ENCODE measurements at regions not wholly inside any gene's neighbourhood (a gene's known extent, or its start where the extent isn't known, plus 50 kb on each side); places are given as distances from the start of the nearest gene placed in this dataset.
"Not testable (repeated sequence)": the region's sequence is repeated elsewhere in the genome, so short reads cannot be mapped to it uniquely, and the experiment has no call there.

DNA sequence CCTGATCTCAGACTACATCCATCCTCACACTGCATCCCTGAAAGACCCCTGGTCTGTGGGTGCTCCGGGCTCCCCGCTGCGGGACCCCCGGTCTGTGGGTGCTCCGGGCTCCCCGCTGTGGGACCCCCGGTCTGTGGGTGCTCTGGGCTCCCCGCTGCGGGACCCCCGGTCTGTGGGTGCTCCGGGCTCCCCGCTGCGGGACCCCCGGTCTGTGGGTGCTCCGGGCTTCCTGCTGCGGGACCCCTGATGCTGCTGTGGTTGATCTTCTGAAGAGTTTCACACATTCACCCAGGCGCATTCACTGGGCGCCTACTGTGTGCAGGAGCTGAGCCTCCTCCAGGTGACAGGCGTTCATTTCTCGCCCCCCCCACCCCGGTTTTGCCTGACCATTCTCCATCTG, 162.7 kb upstream of the SALL3 start:
- H3K36me3 Mint-ChIP-seq = no peaks in the 10 kb centered on the region
- DNase-seq (ENCODE audit: low spot score in 2 of 2) (no peak), ATAC-seq (no peak)
- H3K9me3 Mint-ChIP-seq = no peaks in the 10 kb centered on the region
- H3K27ac Mint-ChIP-seq = no peak overlapping the region

DNA sequence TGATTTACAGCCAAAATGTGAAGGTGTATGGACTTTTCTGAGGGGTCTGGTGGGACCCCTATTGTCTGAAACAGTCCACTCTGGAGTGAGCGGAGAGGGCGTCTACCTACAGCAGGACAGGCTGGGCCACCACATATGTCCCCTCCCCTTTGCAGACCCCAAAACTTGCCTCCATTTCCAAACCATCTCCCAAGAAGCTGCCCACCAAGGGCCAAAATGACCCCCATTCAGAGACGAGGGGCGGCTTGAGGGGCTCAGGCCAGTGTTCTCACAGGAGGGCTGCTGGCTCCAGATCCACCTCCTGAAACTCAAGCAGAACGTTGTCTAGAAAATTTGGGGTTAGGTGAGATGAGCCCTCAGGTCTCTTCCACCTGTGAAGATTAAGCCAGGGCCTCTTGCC, 161.1 kb upstream of the SALL3 start:
- no peaks in the 10 kb centered on the region for H3K9me3 Mint-ChIP-seq
- DNase-seq (ENCODE audit: low spot score in 2 of 2) (no peak), ATAC-seq (no peak)
- H3K27ac Mint-ChIP-seq = no peak overlapping the region
- no peaks in the 10 kb centered on the region for H3K36me3 Mint-ChIP-seq

DNA sequence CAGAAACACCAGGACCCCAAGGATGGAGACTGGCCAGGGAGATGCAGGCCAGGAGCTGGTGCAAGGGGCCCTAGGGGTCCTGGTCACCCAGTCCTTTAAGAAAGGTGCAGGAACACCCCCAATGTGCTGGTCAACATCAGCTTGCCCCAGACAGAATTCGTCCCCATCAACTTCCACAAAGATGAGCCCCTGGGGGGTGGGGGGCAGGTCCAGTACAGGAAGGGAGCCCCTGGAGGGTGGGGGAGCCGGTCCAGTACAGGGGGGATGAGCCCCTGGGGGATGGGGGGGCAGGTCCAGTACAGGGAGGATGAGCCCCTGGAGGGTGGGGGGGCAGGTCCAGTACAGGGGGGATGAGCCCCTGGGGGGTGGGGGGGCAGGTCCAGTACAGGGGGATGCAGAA, 160.7 kb upstream of the SALL3 start:
- no peak for ATAC-seq
- Mint-ChIP-seq H3K9me3 (no peaks in the 10 kb centered on the region), H3K27ac (no peak overlapping the region), H3K36me3 (no peaks in the 10 kb centered on the region)
- no peak for DNase-seq (ENCODE audit: low spot score in 2 of 2)

DNA sequence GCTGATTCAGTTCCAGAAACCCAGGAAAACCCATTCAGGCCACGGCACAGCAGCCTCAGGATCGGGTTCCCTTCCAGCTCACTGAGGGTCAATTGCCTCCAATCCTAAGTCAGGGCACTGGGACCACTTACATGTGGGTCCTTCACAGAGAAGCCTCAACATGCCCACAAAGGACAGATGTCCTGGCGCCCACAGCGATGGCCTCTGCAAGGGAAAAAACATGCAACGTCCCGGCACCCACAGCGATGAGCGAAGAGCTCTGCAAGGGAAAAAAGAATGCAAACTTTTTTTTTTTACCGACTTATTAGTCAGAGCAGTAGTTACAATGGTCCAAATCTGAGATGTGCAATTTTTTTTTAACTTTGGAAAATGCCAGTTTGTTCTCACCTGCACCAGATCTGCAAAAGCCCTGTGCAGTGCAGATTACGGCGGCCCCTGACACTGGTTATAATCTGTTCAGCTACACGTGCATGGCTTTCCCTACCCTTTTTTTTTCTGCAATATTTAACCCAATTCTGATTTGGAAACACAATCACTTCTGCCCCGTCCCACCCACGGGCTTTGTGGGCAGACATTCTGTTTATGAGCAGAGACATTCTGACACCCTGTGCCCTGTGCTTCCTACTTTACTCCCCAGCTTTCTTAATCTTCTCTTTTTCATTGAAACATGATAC, 159.3 kb upstream of the SALL3 start:
- Mint-ChIP-seq H3K36me3 (no peaks in the 10 kb centered on the region), H3K27ac (no peak overlapping the region), H3K9me3 (no peaks in the 10 kb centered on the region)
- DNase-seq (ENCODE audit: low spot score in 2 of 2) = no peak
- ATAC-seq = no peak

DNA sequence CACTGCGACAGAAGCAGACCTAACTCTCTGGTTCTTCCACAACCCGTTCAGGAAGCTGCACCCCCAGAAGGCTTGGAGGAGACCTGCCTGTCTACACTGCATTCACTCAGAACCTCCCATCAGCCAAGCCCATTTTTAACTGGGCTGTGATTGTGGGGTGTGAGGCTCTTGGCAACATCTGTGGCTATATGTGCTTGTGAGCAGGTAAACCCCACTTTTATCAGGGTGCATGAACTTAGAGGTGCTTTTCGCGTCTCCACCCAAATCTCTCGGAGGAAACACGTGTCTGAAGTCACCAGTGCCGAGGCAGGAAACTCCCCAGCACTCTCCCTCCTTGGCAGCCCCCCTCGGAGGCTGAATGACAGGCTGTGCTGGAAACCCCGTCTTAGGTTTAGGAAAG, 158.2 kb upstream of the SALL3 start:
- DNase-seq (ENCODE audit: low spot score in 2 of 2) (no peak), ATAC-seq (no peak)
- no peaks in the 10 kb centered on the region for H3K36me3 Mint-ChIP-seq
- H3K27ac Mint-ChIP-seq = no peak overlapping the region
- no peaks in the 10 kb centered on the region for H3K9me3 Mint-ChIP-seq

DNA sequence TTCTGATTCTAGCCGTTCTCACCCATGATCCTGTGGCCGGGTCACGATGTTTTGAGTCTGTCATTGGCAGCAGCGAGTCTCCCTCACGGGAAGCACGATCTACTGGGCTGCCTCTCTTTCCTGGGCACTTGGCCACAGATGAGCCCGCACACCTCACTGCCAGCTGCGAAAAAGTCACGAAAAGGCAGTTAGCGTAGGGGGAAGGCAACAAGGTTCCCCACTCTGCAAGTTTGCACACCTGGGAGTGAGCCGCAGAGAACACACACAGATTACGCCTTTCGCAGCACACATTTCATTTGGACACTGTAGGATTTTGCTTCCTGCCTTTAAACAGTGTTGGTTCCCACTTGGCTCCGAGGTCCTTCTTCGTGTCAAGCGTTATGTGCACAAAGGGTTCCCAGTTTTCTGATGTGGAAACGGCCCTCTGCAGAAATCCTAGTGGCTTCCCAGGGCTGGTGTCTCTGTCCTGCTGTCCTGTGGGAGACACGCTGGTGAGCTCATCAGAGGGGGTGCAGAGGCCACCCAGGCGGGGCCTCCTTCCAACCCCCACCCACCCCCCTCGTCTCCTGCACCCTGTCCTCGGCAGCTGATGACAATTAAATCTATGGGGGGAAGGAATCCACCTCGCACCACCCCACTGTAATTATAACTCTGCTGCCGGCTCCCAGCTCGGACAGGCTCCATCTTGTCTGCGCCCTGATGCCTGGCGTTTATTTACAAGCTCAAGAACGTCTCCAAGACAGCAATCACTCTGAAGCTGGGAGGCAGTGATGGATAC, 157.3 kb upstream of the SALL3 start:
- no peaks in the 10 kb centered on the region for H3K36me3 Mint-ChIP-seq
- DNase-seq (ENCODE audit: low spot score in 2 of 2) = no peak

DNA sequence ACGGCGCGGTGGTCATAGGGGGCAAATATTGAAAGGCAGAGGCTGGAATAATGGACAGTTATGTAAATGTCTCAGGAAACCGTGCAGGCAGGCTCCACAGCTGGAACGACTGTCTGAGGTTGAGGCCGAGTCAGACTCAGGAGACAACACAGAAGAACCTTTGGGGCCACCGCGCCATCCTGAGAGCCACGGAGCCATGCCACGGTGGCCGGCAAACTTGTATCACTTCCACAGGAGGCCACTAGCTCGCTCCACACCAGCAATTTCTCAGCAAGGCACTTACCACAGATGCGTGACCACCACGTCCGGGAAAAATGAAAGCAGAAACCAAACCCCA, 156.7 kb upstream of the SALL3 start:
- H3K27ac Mint-ChIP-seq = no peak overlapping the region
- DNase-seq (ENCODE audit: low spot score in 2 of 2) (no peak), ATAC-seq (no peak)
- no peaks in the 10 kb centered on the region for H3K36me3 Mint-ChIP-seq
- H3K9me3 Mint-ChIP-seq = no peaks in the 10 kb centered on the region

More for the DNA sequence above, 157.3 kb upstream of the SALL3 start:
- no peak for ATAC-seq
- no peak overlapping the region for H3K27ac Mint-ChIP-seq
- no peaks in the 10 kb centered on the region for H3K9me3 Mint-ChIP-seq

DNA sequence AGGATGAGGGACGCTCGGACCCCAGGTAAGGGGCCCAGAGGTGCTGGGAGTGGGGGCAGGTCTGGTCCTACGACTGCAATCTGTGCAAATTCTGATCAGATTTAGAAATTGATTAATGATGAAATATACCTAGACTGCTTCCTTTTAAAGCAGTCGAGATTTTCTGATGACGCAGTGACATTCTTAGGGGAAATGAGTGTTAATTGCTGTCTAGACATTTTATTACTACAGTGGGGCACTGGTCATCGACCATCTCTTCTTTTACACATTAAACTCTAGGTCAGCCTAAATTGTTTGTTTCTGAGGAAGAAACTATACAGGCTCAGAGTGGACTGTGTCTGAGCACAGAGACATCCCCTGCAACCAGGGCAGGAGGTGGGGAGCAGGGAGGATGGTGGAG, 154.4 kb upstream of the SALL3 start:
- Mint-ChIP-seq H3K36me3 (no peaks in the 10 kb centered on the region), H3K9me3 (no peaks in the 10 kb centered on the region), H3K27ac (no peak overlapping the region)
- no peak for DNase-seq (ENCODE audit: low spot score in 2 of 2)
- ATAC-seq = no peak

DNA sequence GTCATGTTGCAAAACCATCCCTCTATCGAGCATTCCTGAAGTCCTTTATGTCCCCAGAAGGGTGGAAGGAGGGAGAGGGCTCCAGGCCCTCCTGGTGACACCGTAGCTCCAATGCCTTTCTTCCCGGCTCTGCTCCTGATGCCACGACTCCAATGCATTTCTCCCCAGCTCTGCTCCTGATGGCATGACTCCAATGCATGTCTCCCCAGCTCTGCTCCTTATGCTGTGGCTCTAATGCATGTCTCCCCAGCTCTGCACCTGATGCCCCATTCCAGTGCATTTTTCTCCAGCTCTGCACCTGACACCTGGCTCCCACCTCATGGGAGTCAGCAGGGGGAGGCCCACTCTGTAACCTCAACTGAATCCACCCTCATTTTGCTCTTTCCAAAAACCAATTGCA, 153.0 kb upstream of the SALL3 start:
- no peaks in the 10 kb centered on the region for H3K36me3 Mint-ChIP-seq
- no peaks in the 10 kb centered on the region for H3K9me3 Mint-ChIP-seq
- ATAC-seq (no peak), DNase-seq (ENCODE audit: low spot score in 2 of 2) (no peak)
- H3K27ac Mint-ChIP-seq = no peak overlapping the region

DNA sequence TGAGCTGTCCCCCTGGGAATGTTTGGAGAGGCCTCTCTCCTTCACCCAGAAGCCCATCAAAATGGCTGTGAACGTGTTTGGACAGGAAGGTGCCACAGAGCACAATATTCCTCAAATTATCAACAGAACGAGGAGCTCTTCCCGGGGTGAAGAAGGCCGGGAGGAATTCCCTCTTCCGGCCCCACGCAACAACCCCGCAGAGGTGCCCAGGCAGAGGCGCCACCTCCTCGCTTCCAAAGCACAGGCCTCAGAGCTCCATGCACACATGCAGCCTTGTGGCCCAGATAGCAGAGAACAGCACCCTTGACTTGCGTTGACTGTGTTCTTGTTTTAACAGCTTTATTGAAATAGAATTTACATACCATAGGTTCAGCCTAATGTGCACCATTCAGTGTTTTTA, 152.5 kb upstream of the SALL3 start:
- H3K36me3 Mint-ChIP-seq = no peaks in the 10 kb centered on the region
- no peak overlapping the region for H3K27ac Mint-ChIP-seq
- H3K9me3 Mint-ChIP-seq = no peaks in the 10 kb centered on the region
- ATAC-seq (no peak), DNase-seq (ENCODE audit: low spot score in 2 of 2) (no peak)

DNA sequence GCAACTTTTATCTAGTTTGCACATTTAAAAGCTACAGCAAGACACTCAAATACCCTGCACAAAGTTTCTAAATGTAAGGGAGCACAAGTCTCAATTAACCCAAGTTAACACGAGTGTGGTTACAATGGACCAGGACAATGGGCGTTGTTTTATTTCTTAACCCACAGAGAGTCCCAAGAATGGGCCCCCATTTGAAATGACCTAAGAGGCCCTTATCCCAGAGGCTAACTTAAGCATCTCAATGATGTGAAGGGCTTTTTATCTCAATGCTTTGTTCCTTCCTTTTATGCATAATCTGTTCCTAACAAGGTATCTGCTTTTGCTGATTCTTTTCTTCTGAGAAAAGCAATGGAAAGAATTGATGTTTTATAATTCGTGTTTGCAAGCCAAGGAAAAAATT, 151.5 kb upstream of the SALL3 start:
- ATAC-seq = no peak
- no peaks in the 10 kb centered on the region for H3K9me3 Mint-ChIP-seq
- H3K27ac Mint-ChIP-seq = no peak overlapping the region
- no peaks in the 10 kb centered on the region for H3K36me3 Mint-ChIP-seq
- no peak for DNase-seq (ENCODE audit: low spot score in 2 of 2)

DNA sequence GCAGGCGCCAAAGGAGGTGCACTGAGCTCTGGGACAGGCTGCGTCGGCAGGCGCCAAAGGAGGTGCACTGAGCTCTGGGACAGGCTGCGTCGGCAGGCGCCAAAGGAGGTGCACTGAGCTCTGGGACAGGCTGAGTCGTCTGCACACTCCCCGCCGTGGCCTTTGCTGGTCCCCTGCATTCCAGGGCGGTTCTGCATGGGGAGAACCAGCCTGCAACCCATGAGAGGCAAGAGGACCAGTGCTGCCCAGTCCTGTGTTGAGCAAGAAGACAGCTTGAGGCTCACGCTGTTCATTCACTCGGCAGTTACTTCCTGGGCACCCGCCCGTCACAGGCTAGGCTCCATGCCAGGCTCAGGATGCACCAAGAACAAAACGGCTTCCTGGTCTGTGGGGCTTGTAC, 150.6 kb upstream of the SALL3 start:
- not testable (repeated sequence) for ATAC-seq

DNA sequence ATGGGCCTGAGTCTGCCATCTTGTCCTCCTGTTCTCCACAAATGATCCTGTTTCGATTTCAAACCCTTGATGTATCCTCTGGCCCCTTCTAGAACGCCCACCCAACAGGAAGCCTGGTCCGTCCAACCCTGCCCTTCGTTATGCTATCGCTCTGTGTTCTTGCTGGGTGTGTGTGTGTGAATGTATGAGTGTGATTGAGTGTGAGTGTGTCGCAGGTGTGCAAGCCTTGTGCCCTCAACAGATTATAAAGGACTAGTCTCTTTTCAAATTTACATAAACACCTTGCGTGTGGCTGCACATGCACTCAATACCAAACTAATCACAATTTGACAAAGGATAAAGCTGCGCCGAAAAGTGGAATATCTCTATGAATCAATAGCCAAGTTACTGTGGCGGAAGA, 149.5 kb upstream of the SALL3 start:
- no peaks in the 10 kb centered on the region for H3K36me3 Mint-ChIP-seq
- no peaks in the 10 kb centered on the region for H3K9me3 Mint-ChIP-seq
- no peak for ATAC-seq
- no peak overlapping the region for H3K27ac Mint-ChIP-seq
- DNase-seq (ENCODE audit: low spot score in 2 of 2) = no peak

More for the DNA sequence above, 150.6 kb upstream of the SALL3 start:
- not testable (repeated sequence) for H3K9me3 Mint-ChIP-seq; DNase-seq (ENCODE audit: low spot score in 2 of 2); H3K27ac Mint-ChIP-seq; H3K36me3 Mint-ChIP-seq

DNA sequence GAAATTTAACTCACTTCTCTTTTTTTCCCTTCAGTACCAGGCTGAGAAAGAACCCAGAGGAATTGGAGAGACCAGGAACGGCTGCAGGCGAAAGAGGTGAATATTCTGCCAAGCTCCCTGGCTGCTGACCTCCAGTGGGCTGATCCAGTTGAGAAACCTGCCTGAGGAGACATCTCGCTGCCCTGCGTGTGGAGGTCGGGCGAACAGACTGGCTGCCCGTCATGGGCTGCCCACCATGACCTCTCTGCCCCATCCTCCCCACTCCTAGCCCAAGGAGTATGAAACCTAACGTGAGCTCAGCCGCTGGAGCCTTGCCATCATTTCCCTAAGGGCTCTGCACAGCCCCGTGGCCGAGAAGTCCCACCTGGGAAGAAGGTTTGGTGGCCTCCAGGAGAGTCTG, 148.8 kb upstream of the SALL3 start:
- no peaks in the 10 kb centered on the region for H3K36me3 Mint-ChIP-seq
- ATAC-seq (no peak), DNase-seq (ENCODE audit: low spot score in 2 of 2) (no peak)
- H3K9me3 Mint-ChIP-seq = no peaks in the 10 kb centered on the region
- H3K27ac Mint-ChIP-seq = no peak overlapping the region

DNA sequence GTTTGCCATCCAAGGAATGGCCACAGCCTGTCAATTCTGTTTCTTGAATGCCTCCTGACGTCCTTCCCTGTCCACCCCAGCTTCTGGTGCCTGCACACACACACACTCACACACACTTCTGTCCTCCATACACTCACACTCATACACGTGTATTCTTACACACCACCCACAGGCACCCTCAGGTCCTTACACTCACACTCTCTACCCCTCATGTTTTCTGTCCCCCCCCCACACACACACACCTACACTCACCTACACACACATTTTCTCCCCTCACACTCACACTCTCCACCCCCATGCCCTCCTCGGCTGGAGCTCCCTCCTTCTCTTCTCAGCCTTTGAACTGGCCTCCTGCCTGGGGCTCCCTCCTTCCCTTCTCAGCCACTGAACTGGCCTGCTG, 148.0 kb upstream of the SALL3 start:
- no peak overlapping the region for H3K27ac Mint-ChIP-seq
- H3K9me3 Mint-ChIP-seq = no peaks in the 10 kb centered on the region
- DNase-seq (ENCODE audit: low spot score in 2 of 2) = no peak

DNA sequence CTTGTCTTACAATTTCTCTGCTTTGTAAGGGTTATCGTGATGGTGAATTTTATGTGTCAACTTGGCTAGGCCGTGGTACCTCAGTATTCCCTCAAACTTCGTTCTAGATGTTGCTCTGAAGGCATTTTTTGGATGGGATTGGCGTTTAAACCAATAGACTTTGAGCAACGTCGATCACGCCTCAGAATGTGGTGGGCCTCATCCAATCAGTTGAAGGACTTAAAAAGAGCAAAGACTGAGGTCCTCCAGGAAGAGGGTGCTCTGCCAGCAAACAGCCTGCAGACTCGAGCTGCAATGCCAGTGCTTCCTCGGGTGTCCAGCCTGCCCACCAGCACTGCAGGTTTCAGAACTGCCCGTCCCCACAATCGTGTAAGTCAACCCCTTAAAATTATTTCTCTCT, 145.8 kb upstream of the SALL3 start:
- no peaks in the 10 kb centered on the region for H3K36me3 Mint-ChIP-seq
- H3K27ac Mint-ChIP-seq = no peak overlapping the region
- DNase-seq (ENCODE audit: low spot score in 2 of 2) (no peak), ATAC-seq (no peak)
- peaks cover 0 to 3% of the 10 kb centered on the region in 2 donors for H3K9me3 Mint-ChIP-seq

More for the DNA sequence above, 148.0 kb upstream of the SALL3 start:
- ATAC-seq = no peak
- H3K36me3 Mint-ChIP-seq = no peaks in the 10 kb centered on the region

DNA sequence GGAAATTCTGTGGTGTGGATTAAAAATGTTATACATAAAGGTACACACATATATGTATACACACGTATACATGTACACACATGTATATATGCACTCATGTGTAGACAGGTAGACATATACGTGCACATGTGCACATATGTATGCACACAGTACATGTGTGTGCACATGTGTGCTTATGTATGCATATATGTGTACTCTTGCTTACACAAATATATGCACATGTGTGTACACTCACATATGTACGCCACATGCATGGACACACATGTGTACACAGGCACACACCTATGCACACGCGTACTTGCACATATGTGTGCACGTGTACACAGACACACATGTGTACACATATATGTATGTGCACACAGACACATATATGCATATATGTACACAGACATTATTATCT, 142.8 kb upstream of the SALL3 start:
- DNase-seq (ENCODE audit: low spot score in 2 of 2) (no peak), ATAC-seq (no peak)
- H3K36me3 Mint-ChIP-seq = no peaks in the 10 kb centered on the region
- H3K27ac Mint-ChIP-seq = no peak overlapping the region
- peaks cover 7 to 19% of the 10 kb centered on the region in 2 donors for H3K9me3 Mint-ChIP-seq

DNA sequence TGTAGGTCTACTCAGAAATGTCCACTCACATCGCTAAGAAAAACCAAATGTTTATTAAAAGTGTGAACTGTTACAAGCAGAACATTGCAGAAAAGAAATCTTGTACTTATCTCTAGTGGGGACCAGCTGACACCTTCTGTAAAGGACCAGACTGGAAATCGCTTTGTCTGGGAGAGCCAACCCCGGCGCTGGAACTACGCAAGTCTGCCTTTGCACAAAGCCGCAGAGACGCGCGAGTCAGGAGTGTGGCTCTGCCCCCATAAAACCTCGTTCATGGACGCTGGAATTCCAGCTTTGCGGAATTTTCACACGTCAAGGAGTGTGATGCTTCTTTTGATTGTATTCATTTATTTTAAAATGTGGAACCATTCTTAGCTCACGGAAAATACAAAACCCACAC, 141.9 kb upstream of the SALL3 start:
- Mint-ChIP-seq H3K27ac (no peak overlapping the region), H3K36me3 (no peaks in the 10 kb centered on the region), H3K9me3 (peaks cover 7 to 19% of the 10 kb centered on the region in 2 donors)
- DNase-seq (ENCODE audit: low spot score in 2 of 2) (no peak), ATAC-seq (no peak)
